Ascending aorta (tissue), 2 donors: ENCODE measurements at regions not wholly inside any gene's neighbourhood (a gene's known extent, or its start where the extent isn't known, plus 50 kb on each side); places are given as distances from the start of the nearest gene placed in this dataset.

Experiments
- DNase-seq, 2 donors: peaks; one replicate each; pipeline ENCODE4 v3.0.0-alpha.2; 2019; ENCODE audit warnings: low spot score in 2 of 2
- H3K27ac ChIP-seq, 2 donors: fragments of 200-600 bp; sonication (generic); one replicate each; pipeline ENCODE4 v1.5.1; 2016 to 2017; ENCODE audit warnings: mild to moderate bottlenecking in 1 of 2
- H3K27me3 ChIP-seq: fragments of 200-600 bp; sonication (generic); one replicate; pipeline ENCODE4 v1.5.1; 2017
- H3K36me3 ChIP-seq, 2 donors: fragments of 200-600 bp; sonication (generic); one replicate each; pipeline ENCODE4 v1.5.1; 2016
- H3K4me1 ChIP-seq, 2 donors: fragments of 200-600 bp; sonication (generic); one replicate each; pipeline ENCODE4 v1.5.1; 2016 to 2017; ENCODE audit warnings: mild to moderate bottlenecking in 1 of 2
- H3K4me3 ChIP-seq, 2 donors: fragments of 200-600 bp; sonication (generic); one replicate each; pipeline ENCODE4 v1.5.1; 2016 to 2017; ENCODE audit warnings: mild to moderate bottlenecking in 1 of 2
- H3K9me3 ChIP-seq, 2 donors: fragments of 200-600 bp; sonication (generic); one replicate each; pipeline ENCODE4 v1.5.1; 2016
- CTCF ChIP-seq, 3 experiments: fragments of 200-600 bp in 2 of 3; fragments of 450-650 bp in 1 of 3; sonication (generic) in 2 of 3; IDR thresholded peaks; one replicate each; pipeline ENCODE4 v1.5.1; 2016 to 2019; ENCODE audit warnings: antibody characterized with exemption in 3 of 3, mild to moderate bottlenecking in 1 of 3, moderate library complexity in 1 of 3
- intact Hi-C: fragments of 100-400 bp; cut with DNase I; formaldehyde crosslinking; loops from one replicate; pipeline ENCODE4 v1.15.1; 2023

GRCh38 chr2:139296672-139297209 lies 516.6 kb upstream of the NXPH2 start:
- no peaks in the 10 kb centered on the region for H3K9me3 ChIP-seq
- no peak for DNase-seq
- no peaks in the 10 kb centered on the region for H3K27me3 ChIP-seq
- no peak overlapping the region for H3K4me3 ChIP-seq
- H3K36me3 ChIP-seq, result no peaks in the 10 kb centered on the region
- TF ChIP-seq CTCF (IDR thresholded peaks at IDR 0.05), result no peak
- no peak overlapping the region for H3K27ac ChIP-seq
- intact Hi-C loops, result no loop called here
- H3K4me1 ChIP-seq, result no peaks in the 10 kb centered on the region

GRCh38 chr2:139293992-139294548 lies 513.9 kb upstream of the NXPH2 start:
- Histone ChIP-seq H3K36me3 (no peaks in the 10 kb centered on the region), H3K4me1 (no peaks in the 10 kb centered on the region), H3K27me3 (no peaks in the 10 kb centered on the region), H3K9me3 (no peaks in the 10 kb centered on the region), H3K4me3 (no peak overlapping the region), H3K27ac (no peak overlapping the region)
- no peak for TF ChIP-seq CTCF (IDR thresholded peaks at IDR 0.05)
- intact Hi-C loops, result no loop called here
- DNase-seq, result no peak

- no peak for DNase-seq
- TF ChIP-seq CTCF (IDR thresholded peaks at IDR 0.05), result no peak
- Histone ChIP-seq H3K27me3 (no peaks in the 10 kb centered on the region), H3K4me3 (no peak overlapping the region), H3K4me1 (no peaks in the 10 kb centered on the region), H3K27ac (no peak overlapping the region), H3K9me3 (no peaks in the 10 kb centered on the region), H3K36me3 (no peaks in the 10 kb centered on the region)
- intact Hi-C loops, result no loop called here
Observed at GRCh38 chr2:139281124-139281523, 500.9 kb upstream of the NXPH2 start.

GRCh38 chr2:139271879-139272278 lies 491.7 kb upstream of the NXPH2 start:
- H3K27me3 ChIP-seq, result no peaks in the 10 kb centered on the region
- no peak for TF ChIP-seq CTCF (IDR thresholded peaks at IDR 0.05)
- no peak overlapping the region for H3K27ac ChIP-seq
- H3K4me3 ChIP-seq, result no peak overlapping the region
- intact Hi-C loops, result no loop called here
- H3K36me3 ChIP-seq, result no peaks in the 10 kb centered on the region
- H3K4me1 ChIP-seq, result no peaks in the 10 kb centered on the region
- DNase-seq, result no peak
- H3K9me3 ChIP-seq, result no peaks in the 10 kb centered on the region

GRCh38 chr2:139271149-139271548 lies 491.0 kb upstream of the NXPH2 start:
- Histone ChIP-seq H3K4me1 (no peaks in the 10 kb centered on the region), H3K27ac (no peak overlapping the region), H3K27me3 (no peaks in the 10 kb centered on the region), H3K9me3 (no peaks in the 10 kb centered on the region), H3K4me3 (no peak overlapping the region), H3K36me3 (no peaks in the 10 kb centered on the region)
- intact Hi-C loops, result no loop called here
- no peak for TF ChIP-seq CTCF (IDR thresholded peaks at IDR 0.05)
- no peak for DNase-seq

GRCh38 chr2:139260052-139260430 lies 479.9 kb upstream of the NXPH2 start:
- no peaks in the 10 kb centered on the region for H3K27me3 ChIP-seq
- TF ChIP-seq CTCF (IDR thresholded peaks at IDR 0.05), result no peak
- intact Hi-C loops, result no loop called here

More at GRCh38 chr2:139260052-139260430, 479.9 kb upstream of the NXPH2 start:
- DNase-seq, result no peak
- no peak overlapping the region for H3K27ac ChIP-seq
- no peaks in the 10 kb centered on the region for H3K4me1 ChIP-seq
- no peak overlapping the region for H3K4me3 ChIP-seq
- H3K9me3 ChIP-seq, result no peaks in the 10 kb centered on the region
- H3K36me3 ChIP-seq, result no peaks in the 10 kb centered on the region
